Glutamatergic neuron (in vitro differentiated cells): ENCODE measurements at regions not wholly inside any gene's neighbourhood (a gene's known extent, or its start where the extent isn't known, plus 50 kb on each side); places are given as distances from the start of the nearest gene placed in this dataset.

Source experiments
- DNase-seq: peaks from one replicate; pipeline ENCODE4 v3.0.0; 2022
- H3K27ac Mint-ChIP-seq: one replicate; pipeline ENCODE4 v1.8.0; 2020; ENCODE audit warnings: mild to moderate bottlenecking, mixed read lengths, inconsistent platforms; ENCODE audit not compliant: unreplicated experiment
- H3K27me3 Mint-ChIP-seq: one replicate; pipeline ENCODE4 v1.8.0; 2020; ENCODE audit warnings: mild to moderate bottlenecking, moderate library complexity, mixed read lengths, inconsistent platforms; ENCODE audit not compliant: unreplicated experiment
- H3K36me3 Mint-ChIP-seq: one replicate; pipeline ENCODE4 v1.8.0; 2020; ENCODE audit warnings: mild to moderate bottlenecking, mixed read lengths, inconsistent platforms; ENCODE audit not compliant: unreplicated experiment
- H3K4me1 Mint-ChIP-seq: one replicate; pipeline ENCODE4 v1.8.0; 2020; ENCODE audit warnings: mild to moderate bottlenecking, low read depth, mixed read lengths, inconsistent platforms; ENCODE audit not compliant: unreplicated experiment
- H3K4me3 Mint-ChIP-seq: one replicate; pipeline ENCODE4 v1.8.0; 2020; ENCODE audit warnings: mild to moderate bottlenecking, mixed read lengths, inconsistent platforms; ENCODE audit not compliant: unreplicated experiment
- H3K9me3 Mint-ChIP-seq: one replicate; pipeline ENCODE4 v1.8.0; 2020; ENCODE audit warnings: mild to moderate bottlenecking, moderate library complexity, mixed read lengths, inconsistent platforms; ENCODE audit not compliant: unreplicated experiment
- TF ChIP-seq, protein P1 (sequence below): fragments of 200-600 bp; sonication (generic); IDR thresholded peaks from one replicate; pipeline ENCODE4 v1.5.0; 2021; ENCODE audit not compliant: partially characterized antibody, unreplicated experiment

DNA sequence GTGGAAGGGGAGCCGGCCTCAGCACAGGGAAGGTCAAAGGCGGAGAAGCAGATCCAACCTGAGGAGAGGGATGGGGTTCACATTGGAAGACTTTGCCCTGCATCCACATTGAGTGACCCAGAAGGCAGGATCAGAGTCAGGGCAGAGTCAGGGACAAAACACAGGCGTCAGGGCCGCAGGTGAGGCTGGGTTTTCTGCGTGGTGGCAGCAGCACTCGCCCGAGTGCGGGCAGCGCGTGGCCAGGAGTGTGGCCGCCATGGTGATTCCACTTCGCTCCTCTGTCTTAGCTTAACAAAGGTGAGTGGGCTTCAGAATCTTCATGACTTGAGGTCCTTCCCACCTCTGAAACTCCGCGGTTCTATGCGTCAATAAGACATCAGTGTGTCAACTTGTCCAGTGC, 476.9 kb upstream of the SMIM21 start:
- no peak for DNase-seq
- no peak overlapping the region for H3K4me3 Mint-ChIP-seq
- no peaks in the 10 kb centered on the region for H3K9me3 Mint-ChIP-seq
- H3K4me1 Mint-ChIP-seq, result no peaks in the 10 kb centered on the region
- H3K36me3 Mint-ChIP-seq, result no peaks in the 10 kb centered on the region
- TF ChIP-seq, protein P1, sequence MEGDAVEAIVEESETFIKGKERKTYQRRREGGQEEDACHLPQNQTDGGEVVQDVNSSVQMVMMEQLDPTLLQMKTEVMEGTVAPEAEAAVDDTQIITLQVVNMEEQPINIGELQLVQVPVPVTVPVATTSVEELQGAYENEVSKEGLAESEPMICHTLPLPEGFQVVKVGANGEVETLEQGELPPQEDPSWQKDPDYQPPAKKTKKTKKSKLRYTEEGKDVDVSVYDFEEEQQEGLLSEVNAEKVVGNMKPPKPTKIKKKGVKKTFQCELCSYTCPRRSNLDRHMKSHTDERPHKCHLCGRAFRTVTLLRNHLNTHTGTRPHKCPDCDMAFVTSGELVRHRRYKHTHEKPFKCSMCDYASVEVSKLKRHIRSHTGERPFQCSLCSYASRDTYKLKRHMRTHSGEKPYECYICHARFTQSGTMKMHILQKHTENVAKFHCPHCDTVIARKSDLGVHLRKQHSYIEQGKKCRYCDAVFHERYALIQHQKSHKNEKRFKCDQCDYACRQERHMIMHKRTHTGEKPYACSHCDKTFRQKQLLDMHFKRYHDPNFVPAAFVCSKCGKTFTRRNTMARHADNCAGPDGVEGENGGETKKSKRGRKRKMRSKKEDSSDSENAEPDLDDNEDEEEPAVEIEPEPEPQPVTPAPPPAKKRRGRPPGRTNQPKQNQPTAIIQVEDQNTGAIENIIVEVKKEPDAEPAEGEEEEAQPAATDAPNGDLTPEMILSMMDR, result no peak
- peaks cover 9% of the 10 kb centered on the region for H3K27me3 Mint-ChIP-seq
- no peak overlapping the region for H3K27ac Mint-ChIP-seq

DNA sequence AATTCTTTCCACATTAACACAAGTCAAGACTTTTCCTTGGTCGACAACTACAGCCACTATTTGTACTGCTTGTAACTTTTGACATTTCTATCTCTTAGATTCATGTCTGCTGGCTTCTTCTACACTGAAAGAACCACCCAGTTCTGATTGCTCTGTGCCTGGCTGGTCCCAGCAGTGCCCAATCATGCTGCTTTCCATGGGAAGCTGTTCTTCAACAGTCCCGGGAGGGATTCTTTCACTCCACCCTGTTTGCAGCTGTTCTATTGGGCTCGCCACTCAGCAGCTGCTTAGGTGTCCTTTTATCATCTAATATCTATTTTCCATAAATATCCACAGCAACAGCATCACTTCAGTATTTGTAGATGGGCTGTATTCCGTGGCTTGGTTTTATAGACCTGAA, 471.1 kb upstream of the SMIM21 start:
- Mint-ChIP-seq H3K4me3 (no peak overlapping the region), H3K27ac (no peak overlapping the region), H3K36me3 (no peaks in the 10 kb centered on the region), H3K9me3 (no peaks in the 10 kb centered on the region), H3K4me1 (peaks cover 3% of the 10 kb centered on the region), H3K27me3 (peaks cover 3% of the 10 kb centered on the region)
- no peak for DNase-seq
- TF ChIP-seq, protein P1, result no peak

GRCh38 chr18:75897386-75897785, 469.9 kb upstream of the SMIM21 start:
- Mint-ChIP-seq H3K4me3 (no peak overlapping the region), H3K36me3 (no peaks in the 10 kb centered on the region), H3K4me1 (peaks cover 3% of the 10 kb centered on the region), H3K27ac (no peak overlapping the region), H3K27me3 (peaks cover 1% of the 10 kb centered on the region), H3K9me3 (no peaks in the 10 kb centered on the region)
- TF ChIP-seq, protein P1, result no peak
- no peak for DNase-seq

- H3K27me3 Mint-ChIP-seq, result peaks cover 1% of the 10 kb centered on the region
- no peak overlapping the region for H3K27ac Mint-ChIP-seq
- no peak overlapping the region for H3K4me3 Mint-ChIP-seq
- no peaks in the 10 kb centered on the region for H3K36me3 Mint-ChIP-seq
- DNase-seq, result no peak
- H3K9me3 Mint-ChIP-seq, result no peaks in the 10 kb centered on the region
- peaks cover 3% of the 10 kb centered on the region for H3K4me1 Mint-ChIP-seq
- TF ChIP-seq, protein P1, result no peak
Observed at GRCh38 chr18:75896865-75897264, 469.4 kb upstream of the SMIM21 start.

GRCh38 chr18:75895135-75895534, 467.6 kb upstream of the SMIM21 start:
- H3K36me3 Mint-ChIP-seq, result no peaks in the 10 kb centered on the region

More at GRCh38 chr18:75895135-75895534, 467.6 kb upstream of the SMIM21 start:
- Mint-ChIP-seq H3K27ac (no peak overlapping the region), H3K4me3 (no peak overlapping the region), H3K9me3 (no peaks in the 10 kb centered on the region), H3K4me1 (peaks cover 3% of the 10 kb centered on the region), H3K27me3 (no peaks in the 10 kb centered on the region)
- TF ChIP-seq, protein P1, result no peak
- no peak for DNase-seq
